ENCODE measurements at regions not wholly inside any gene's neighbourhood (a gene's known extent, or its start where the extent isn't known, plus 50 kb on each side); places are given as distances from the start of the nearest gene placed in this dataset.
A peak's percentile ranks its signal among the peaks of the same experiment; 100 is the strongest.

GRCh38 chr12:88781909-88782308 is 201.6 kb upstream of the KITLG start:
- no peak overlapping the region for H3K9ac ChIP-seq (ENCODE audit: control insufficient read depth, extremely low read depth, insufficient read depth, low read length)
- no peaks in the 10 kb centered on the region for H3K9me3 ChIP-seq (ENCODE audit: control insufficient read depth, low read depth, low read length)
- H3K4me3 ChIP-seq (ENCODE audit: control insufficient read depth in 2 of 3, extremely low read depth in 1 of 3, insufficient read depth in 2 of 3, low read depth in 1 of 3, low read length in 3 of 3) = no peak overlapping the region
- DNase-seq (ENCODE audit: low read depth, low spot score) (no peak), FAIRE-seq (peak; percentile 85)
- H3K36me3 ChIP-seq (ENCODE audit: control insufficient read depth in 2 of 2, extremely low read depth in 1 of 2, insufficient read depth in 2 of 2, low read length in 2 of 2) = no peaks in the 10 kb centered on the region
- dilution Hi-C loops (cut with MboI; ENCODE audit: extremely low pct_ligation_motif_present, low sequenced_read_pairs) = no loop called here
- H3K27ac ChIP-seq (ENCODE audit: control insufficient read depth, insufficient read depth, low read length) = peak overlapping the region; percentile 22
- H3K9me1 ChIP-seq (ENCODE audit: control insufficient read depth, extremely low read depth, insufficient read depth, low read length) = no peaks in the 10 kb centered on the region
- no peaks in the 10 kb centered on the region for H3K27me3 ChIP-seq (ENCODE audit: control insufficient read depth, extremely low read depth, insufficient read depth, low read length)
- no peaks in the 10 kb centered on the region for H4K20me1 ChIP-seq (ENCODE audit: control insufficient read depth, extremely low read depth, insufficient read depth, low read length)
- no peaks in the 10 kb centered on the region for H3K79me2 ChIP-seq (ENCODE audit: control insufficient read depth, insufficient read depth, low read length)
- TF ChIP-seq, protein P1, sequence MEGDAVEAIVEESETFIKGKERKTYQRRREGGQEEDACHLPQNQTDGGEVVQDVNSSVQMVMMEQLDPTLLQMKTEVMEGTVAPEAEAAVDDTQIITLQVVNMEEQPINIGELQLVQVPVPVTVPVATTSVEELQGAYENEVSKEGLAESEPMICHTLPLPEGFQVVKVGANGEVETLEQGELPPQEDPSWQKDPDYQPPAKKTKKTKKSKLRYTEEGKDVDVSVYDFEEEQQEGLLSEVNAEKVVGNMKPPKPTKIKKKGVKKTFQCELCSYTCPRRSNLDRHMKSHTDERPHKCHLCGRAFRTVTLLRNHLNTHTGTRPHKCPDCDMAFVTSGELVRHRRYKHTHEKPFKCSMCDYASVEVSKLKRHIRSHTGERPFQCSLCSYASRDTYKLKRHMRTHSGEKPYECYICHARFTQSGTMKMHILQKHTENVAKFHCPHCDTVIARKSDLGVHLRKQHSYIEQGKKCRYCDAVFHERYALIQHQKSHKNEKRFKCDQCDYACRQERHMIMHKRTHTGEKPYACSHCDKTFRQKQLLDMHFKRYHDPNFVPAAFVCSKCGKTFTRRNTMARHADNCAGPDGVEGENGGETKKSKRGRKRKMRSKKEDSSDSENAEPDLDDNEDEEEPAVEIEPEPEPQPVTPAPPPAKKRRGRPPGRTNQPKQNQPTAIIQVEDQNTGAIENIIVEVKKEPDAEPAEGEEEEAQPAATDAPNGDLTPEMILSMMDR (optimal IDR thresholded peaks at IDR 0.05 in 1 of 3, IDR thresholded peaks at IDR 0.05 in 1 of 3, conservative IDR thresholded peaks at IDR 0.05 in 1 of 3; ENCODE audit: extremely low read depth in 1 of 3, insufficient read depth in 2 of 3, low read length in 3 of 3) = no peak
- no peak for TF ChIP-seq EZH2 (IDR thresholded peaks at IDR 0.05; ENCODE audit: low read length)
- H3K4me2 ChIP-seq (ENCODE audit: control insufficient read depth, extremely low read depth, insufficient read depth, low read depth, low read length) = peak overlapping the region; percentile 64
- H3K4me1 ChIP-seq (ENCODE audit: control insufficient read depth, extremely low read depth, insufficient read depth, low read length) = peaks cover 18% of the 10 kb centered on the region
- H2AFZ ChIP-seq (ENCODE audit: control insufficient read depth, low read length) = peak overlapping the region; percentile 81

DNA sequence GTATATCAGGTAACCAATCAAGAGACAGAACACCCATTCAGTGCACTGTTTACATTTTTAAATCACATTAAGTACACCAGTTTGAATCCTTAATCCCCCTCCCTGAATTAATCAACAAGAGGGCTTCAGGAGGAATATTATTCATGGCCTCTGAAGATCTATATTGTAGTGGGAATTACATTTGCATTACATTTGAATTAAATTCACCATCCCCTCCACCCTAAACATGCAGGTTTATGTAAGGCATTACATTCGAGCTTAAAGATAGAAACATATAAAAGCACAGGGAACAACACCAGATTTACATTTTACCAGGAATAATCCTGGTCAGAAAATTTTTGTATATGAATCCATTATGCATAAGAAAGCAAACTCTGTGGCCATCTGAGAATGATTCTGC is 197.8 kb upstream of the KITLG start:
- H3K27ac ChIP-seq (ENCODE audit: control insufficient read depth, insufficient read depth, low read length) = no peak overlapping the region
- H3K27me3 ChIP-seq (ENCODE audit: control insufficient read depth, extremely low read depth, insufficient read depth, low read length) = no peaks in the 10 kb centered on the region
- H3K9me3 ChIP-seq (ENCODE audit: control insufficient read depth, low read depth, low read length) = no peaks in the 10 kb centered on the region
- no peak overlapping the region for H3K4me2 ChIP-seq (ENCODE audit: control insufficient read depth, extremely low read depth, insufficient read depth, low read depth, low read length)
- dilution Hi-C loops (cut with MboI; ENCODE audit: extremely low pct_ligation_motif_present, low sequenced_read_pairs) = no loop called here
- no peak for TF ChIP-seq EZH2 (IDR thresholded peaks at IDR 0.05; ENCODE audit: low read length)
- TF ChIP-seq, protein P1 (optimal IDR thresholded peaks at IDR 0.05 in 1 of 3, IDR thresholded peaks at IDR 0.05 in 1 of 3, conservative IDR thresholded peaks at IDR 0.05 in 1 of 3; ENCODE audit: extremely low read depth in 1 of 3, insufficient read depth in 2 of 3, low read length in 3 of 3) = no peak
- no peaks in the 10 kb centered on the region for H4K20me1 ChIP-seq (ENCODE audit: control insufficient read depth, extremely low read depth, insufficient read depth, low read length)
- no peaks in the 10 kb centered on the region for H3K79me2 ChIP-seq (ENCODE audit: control insufficient read depth, insufficient read depth, low read length)
- DNase-seq (ENCODE audit: low read depth, low spot score) (no peak), FAIRE-seq (no peak)
- H3K4me1 ChIP-seq (ENCODE audit: control insufficient read depth, extremely low read depth, insufficient read depth, low read length) = peaks cover 18% of the 10 kb centered on the region
- no peaks in the 10 kb centered on the region for H3K9me1 ChIP-seq (ENCODE audit: control insufficient read depth, extremely low read depth, insufficient read depth, low read length)
- H3K36me3 ChIP-seq (ENCODE audit: control insufficient read depth in 2 of 2, extremely low read depth in 1 of 2, insufficient read depth in 2 of 2, low read length in 2 of 2) = no peaks in the 10 kb centered on the region
- no peak overlapping the region for H3K9ac ChIP-seq (ENCODE audit: control insufficient read depth, extremely low read depth, insufficient read depth, low read length)
- H2AFZ ChIP-seq (ENCODE audit: control insufficient read depth, low read length) = no peak overlapping the region
- no peak overlapping the region for H3K4me3 ChIP-seq (ENCODE audit: control insufficient read depth in 2 of 3, extremely low read depth in 1 of 3, insufficient read depth in 2 of 3, low read depth in 1 of 3, low read length in 3 of 3)
